OCI-LY3 (cell line): ENCODE measurements at regions not wholly inside any gene's neighbourhood (a gene's known extent, or its start where the extent isn't known, plus 50 kb on each side); places are given as distances from the start of the nearest gene placed in this dataset.

Source experiments
- H2AFZ ChIP-seq: fragments of 200-600, 300-600 bp; shearing (Covaris generic); 2 replicates; pipeline ENCODE4 v1.6.0; 2014; ENCODE audit warnings: antibody characterized with exemption, low read depth, low read length
- H3K27ac ChIP-seq: fragments of 200-600, 300-600 bp; sonication (generic); 2 replicates; pipeline ENCODE4 v1.5.1; 2014; ENCODE audit warnings: mild to moderate bottlenecking, low read length, moderate library complexity, mixed read lengths
- H3K27me3 ChIP-seq: fragments of 200-600, 300-600 bp; sonication (generic); 2 replicates; pipeline ENCODE4 v1.6.1; 2014; ENCODE audit warnings: low read depth, low read length, mixed read lengths
- H3K36me3 ChIP-seq: fragments of 200-600, 300-600 bp; sonication (generic); replicated peaks from 2 replicates; pipeline ENCODE3; 2014; ENCODE audit warnings: low read depth, low read length, mixed read lengths
- H3K4me1 ChIP-seq: fragments of 300-600, 200-600 bp; sonication (generic); 2 replicates; pipeline ENCODE4 v1.6.1; 2014; ENCODE audit warnings: low read length, mixed read lengths
- H3K4me2 ChIP-seq: fragments of 200-600, 300-600 bp; sonication (generic); 2 replicates; pipeline ENCODE4 v1.6.1; 2014; ENCODE audit warnings: low read length, mixed read lengths
- H3K4me3 ChIP-seq: fragments of 300-600, 200-600 bp; sonication (generic); 2 replicates; pipeline ENCODE4 v1.5.1; 2014; ENCODE audit warnings: antibody characterized with exemption, mild to moderate bottlenecking, low read length, moderate library complexity
- H3K79me2 ChIP-seq: fragments of 300-600, 200-600 bp; shearing (Covaris generic); 2 replicates; pipeline ENCODE4 v1.6.1; 2014; ENCODE audit warnings: mild to moderate bottlenecking, low read length, mixed read lengths
- H3K9ac ChIP-seq: fragments of 300-600, 200-600 bp; shearing (Covaris generic); 2 replicates; pipeline ENCODE4 v1.6.0; 2014; ENCODE audit warnings: mild to moderate bottlenecking, low read length, moderate library complexity
- H3K9me3 ChIP-seq: fragments of 200-600, 300-600 bp; shearing (Covaris generic); 2 replicates; pipeline ENCODE4 v1.6.1; 2014; ENCODE audit warnings: low read length, mixed read lengths; ENCODE audit not compliant: insufficient read depth
- H4K20me1 ChIP-seq: fragments of 200-600, 300-600 bp; sonication (generic); 2 replicates; pipeline ENCODE4 v1.6.1; 2016; ENCODE audit warnings: low read length, mixed read lengths; ENCODE audit not compliant: insufficient read depth
- EZH2phosphoT487 ChIP-seq: fragments of 200-600 bp; shearing (Covaris generic); IDR thresholded peaks from 2 replicates; pipeline ENCODE4 v1.6.1; 2018; ENCODE audit warnings: antibody characterized with exemption, mixed run types, low read depth
- TF ChIP-seq, protein P1 (sequence below): fragments of 200-600, 300-600 bp; sonication (generic); IDR thresholded peaks from 2 replicates; pipeline ENCODE4 v1.5.1; 2014; ENCODE audit warnings: antibody characterized with exemption, low read length, low read depth

DNA sequence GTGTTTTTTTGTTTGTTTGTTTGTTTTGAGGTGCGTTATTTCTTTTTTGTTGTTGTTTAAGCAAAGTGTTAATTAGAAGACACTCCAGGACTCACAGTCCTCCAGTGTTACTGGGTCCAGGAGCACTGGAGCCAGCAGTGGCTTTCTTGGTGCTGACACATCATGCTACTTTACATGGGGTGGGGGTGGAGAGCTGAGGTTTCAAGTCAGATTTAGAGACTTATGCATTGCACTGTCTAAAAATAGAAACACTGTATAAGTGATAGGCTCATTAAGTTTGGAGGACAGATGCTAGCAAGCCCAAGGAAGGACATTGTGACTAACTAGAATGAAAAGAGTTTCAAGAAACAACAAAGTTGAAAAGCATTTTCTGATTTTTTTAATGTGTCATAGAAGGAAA lies 2209.2 kb downstream of the MAT2B start:
- no peak overlapping the region for H3K4me2 ChIP-seq
- H3K9ac ChIP-seq, result no peak overlapping the region
- no peaks in the 10 kb centered on the region for H3K79me2 ChIP-seq
- H3K27ac ChIP-seq, result no peak overlapping the region
- no peaks in the 10 kb centered on the region for H3K9me3 ChIP-seq
- no peak overlapping the region for H2AFZ ChIP-seq
- H3K27me3 ChIP-seq, result no peaks in the 10 kb centered on the region
- H3K4me1 ChIP-seq, result no peaks in the 10 kb centered on the region
- H3K36me3 ChIP-seq, result no peaks in the 10 kb centered on the region
- no peaks in the 10 kb centered on the region for H4K20me1 ChIP-seq
- no peak for TF ChIP-seq EZH2phosphoT487
- TF ChIP-seq, protein P1, sequence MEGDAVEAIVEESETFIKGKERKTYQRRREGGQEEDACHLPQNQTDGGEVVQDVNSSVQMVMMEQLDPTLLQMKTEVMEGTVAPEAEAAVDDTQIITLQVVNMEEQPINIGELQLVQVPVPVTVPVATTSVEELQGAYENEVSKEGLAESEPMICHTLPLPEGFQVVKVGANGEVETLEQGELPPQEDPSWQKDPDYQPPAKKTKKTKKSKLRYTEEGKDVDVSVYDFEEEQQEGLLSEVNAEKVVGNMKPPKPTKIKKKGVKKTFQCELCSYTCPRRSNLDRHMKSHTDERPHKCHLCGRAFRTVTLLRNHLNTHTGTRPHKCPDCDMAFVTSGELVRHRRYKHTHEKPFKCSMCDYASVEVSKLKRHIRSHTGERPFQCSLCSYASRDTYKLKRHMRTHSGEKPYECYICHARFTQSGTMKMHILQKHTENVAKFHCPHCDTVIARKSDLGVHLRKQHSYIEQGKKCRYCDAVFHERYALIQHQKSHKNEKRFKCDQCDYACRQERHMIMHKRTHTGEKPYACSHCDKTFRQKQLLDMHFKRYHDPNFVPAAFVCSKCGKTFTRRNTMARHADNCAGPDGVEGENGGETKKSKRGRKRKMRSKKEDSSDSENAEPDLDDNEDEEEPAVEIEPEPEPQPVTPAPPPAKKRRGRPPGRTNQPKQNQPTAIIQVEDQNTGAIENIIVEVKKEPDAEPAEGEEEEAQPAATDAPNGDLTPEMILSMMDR, result no peak
- no peak overlapping the region for H3K4me3 ChIP-seq

DNA sequence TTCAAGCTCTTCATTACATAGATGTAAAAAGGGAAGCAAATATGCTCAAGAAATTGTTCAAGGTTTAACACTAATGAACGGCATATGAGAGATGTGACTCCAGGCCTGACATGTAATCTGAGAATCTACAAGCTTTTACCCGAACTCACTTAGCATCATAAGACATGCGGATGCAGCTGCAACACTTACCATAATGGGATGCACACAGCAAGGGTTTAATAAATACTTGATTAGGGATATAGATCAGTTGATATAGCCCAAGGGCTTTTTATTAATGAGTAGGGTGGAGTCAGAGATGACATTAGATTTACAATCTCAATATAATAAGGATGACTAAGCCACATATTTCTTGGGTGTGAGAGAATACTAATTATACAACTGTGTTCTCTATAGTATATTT lies 2215.5 kb downstream of the MAT2B start:
- no peak for TF ChIP-seq EZH2phosphoT487
- TF ChIP-seq, protein P1, result no peak
- no peaks in the 10 kb centered on the region for H3K4me1 ChIP-seq

DNA sequence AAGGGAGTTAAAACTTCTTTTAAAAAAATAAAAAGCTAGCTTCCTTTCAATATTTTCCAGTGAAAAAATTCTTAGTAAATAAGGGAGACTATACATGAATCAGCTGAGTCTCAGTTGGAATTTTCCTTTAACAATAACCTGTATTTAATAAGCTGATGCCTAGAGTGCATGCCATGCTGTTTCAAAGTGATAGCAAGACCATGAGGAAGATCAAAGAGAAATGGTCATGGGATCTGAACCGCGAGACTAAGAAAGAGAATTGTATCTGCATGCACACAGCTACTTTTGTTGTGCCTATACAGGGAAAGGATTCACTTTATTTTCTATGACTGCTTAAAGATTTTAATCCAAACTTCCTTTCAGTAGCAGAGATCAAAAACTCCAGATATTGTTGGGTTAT lies 2217.0 kb downstream of the MAT2B start:
- H3K4me3 ChIP-seq, result no peak overlapping the region
- no peaks in the 10 kb centered on the region for H3K79me2 ChIP-seq
- no peak overlapping the region for H3K27ac ChIP-seq
- no peak overlapping the region for H3K9ac ChIP-seq
- no peak overlapping the region for H2AFZ ChIP-seq
- H3K4me1 ChIP-seq, result no peaks in the 10 kb centered on the region
- H4K20me1 ChIP-seq, result no peaks in the 10 kb centered on the region
- H3K27me3 ChIP-seq, result no peaks in the 10 kb centered on the region
- no peaks in the 10 kb centered on the region for H3K36me3 ChIP-seq
- no peak for TF ChIP-seq EZH2phosphoT487
- TF ChIP-seq, protein P1, result no peak
- no peaks in the 10 kb centered on the region for H3K9me3 ChIP-seq
- no peak overlapping the region for H3K4me2 ChIP-seq

More for the DNA sequence above, 2215.5 kb downstream of the MAT2B start:
- Histone ChIP-seq H3K4me2 (no peak overlapping the region), H3K79me2 (no peaks in the 10 kb centered on the region), H3K36me3 (no peaks in the 10 kb centered on the region), H3K27me3 (no peaks in the 10 kb centered on the region), H3K9me3 (no peaks in the 10 kb centered on the region), H3K27ac (no peak overlapping the region), H3K4me3 (no peak overlapping the region), H4K20me1 (no peaks in the 10 kb centered on the region), H2AFZ (no peak overlapping the region), H3K9ac (no peak overlapping the region)

DNA sequence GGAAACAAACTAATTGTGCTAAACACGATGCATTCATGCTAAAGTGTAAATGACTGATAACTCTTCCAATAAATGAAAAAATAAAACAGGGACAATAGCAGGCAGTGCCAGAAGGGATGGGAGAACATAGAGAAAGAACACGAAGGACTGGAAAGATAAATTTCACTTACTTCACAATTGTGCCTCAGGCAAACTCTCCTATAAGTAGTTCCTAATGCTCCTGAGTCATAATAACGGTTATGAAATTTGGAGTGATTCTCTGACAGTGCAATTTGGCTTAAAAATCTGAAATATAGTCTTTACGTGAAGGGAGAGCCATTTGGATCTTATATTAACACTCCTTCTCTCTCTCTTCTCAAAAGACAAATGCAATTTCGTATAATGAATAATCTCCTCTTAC lies 2218.5 kb downstream of the MAT2B start:
- no peaks in the 10 kb centered on the region for H3K4me1 ChIP-seq
- H3K9ac ChIP-seq, result no peak overlapping the region
- no peaks in the 10 kb centered on the region for H3K9me3 ChIP-seq
- no peaks in the 10 kb centered on the region for H3K27me3 ChIP-seq
- TF ChIP-seq, protein P1, result no peak
- no peak for TF ChIP-seq EZH2phosphoT487
- H2AFZ ChIP-seq, result no peak overlapping the region
- no peaks in the 10 kb centered on the region for H3K36me3 ChIP-seq
- no peak overlapping the region for H3K4me2 ChIP-seq
- no peak overlapping the region for H3K27ac ChIP-seq
- H3K4me3 ChIP-seq, result no peak overlapping the region
- no peaks in the 10 kb centered on the region for H3K79me2 ChIP-seq
- H4K20me1 ChIP-seq, result no peaks in the 10 kb centered on the region
